ENCODE measurements at regions not wholly inside any gene's neighbourhood (a gene's known extent, or its start where the extent isn't known, plus 50 kb on each side); places are given as distances from the start of the nearest gene placed in this dataset.

- Histone ChIP-seq H3K27ac (no peak overlapping the region), H3F3A (ENCODE audit: low read depth) (no peaks in the 10 kb centered on the region), H3K9ac (no peak overlapping the region), H3K27me3 (no peaks in the 10 kb centered on the region), H3K4me2 (no peak overlapping the region), H4K20me1 (ENCODE audit: low read depth) (no peaks in the 10 kb centered on the region), H3K36me3 (no peaks in the 10 kb centered on the region), H3K9me3 (ENCODE audit: low read depth) (no peaks in the 10 kb centered on the region), H3K4me3 (no peak overlapping the region), H3K79me2 (ENCODE audit: low read depth) (no peaks in the 10 kb centered on the region), H2AFZ (replicated peaks) (no peak overlapping the region), H3K4me1 (peaks cover 12% of the 10 kb centered on the region)
- DNase-seq (ENCODE audit: low spot score), result no peak
- Mint-ChIP-seq H3K9me3 (peaks cover 8% of the 10 kb centered on the region), H3K4me3 (no peak overlapping the region), H3K4me1 (peaks cover 16% of the 10 kb centered on the region), H3K27me3 (ENCODE audit: insufficient read depth, low read depth) (peaks cover 13% of the 10 kb centered on the region), H3K36me3 (no peaks in the 10 kb centered on the region), H3K27ac (no peak overlapping the region)
- TF ChIP-seq EZH2phosphoT487 (IDR thresholded peaks at IDR 0.05) (no peak), EZH2 (IDR thresholded peaks at IDR 0.05) (no peak), CTCF (IDR thresholded peaks at IDR 0.05) (no peak)
These were observed 136.3 kb upstream of the VSTM2B start for GRCh38 chr19:29389495-29389894.

DNA sequence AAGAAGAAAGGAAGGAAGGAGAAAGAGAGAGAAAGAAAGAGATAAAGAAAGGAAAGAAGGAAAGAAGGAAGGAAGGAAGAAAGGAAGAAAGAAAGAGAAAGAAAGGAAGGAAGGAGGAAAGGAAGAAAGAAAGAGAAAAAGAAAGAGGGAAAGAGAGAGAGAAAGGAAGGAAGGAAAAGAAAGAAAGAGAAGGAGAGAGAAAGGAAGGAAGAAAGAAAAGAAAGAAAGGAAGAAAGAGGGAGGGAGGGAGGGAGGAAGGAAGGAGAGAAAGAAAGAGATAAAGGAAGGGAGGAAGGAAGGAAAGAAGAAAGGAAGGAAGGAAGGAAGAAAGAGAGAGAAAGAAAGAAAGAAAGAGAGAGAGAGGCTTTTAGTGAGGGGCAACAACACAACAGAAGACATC, 135.1 kb upstream of the VSTM2B start:
- no peak overlapping the region for H3K4me2 ChIP-seq
- H3K4me1 Mint-ChIP-seq, result peaks cover 19% of the 10 kb centered on the region
- H3K4me1 ChIP-seq, result peaks cover 12% of the 10 kb centered on the region
- no peaks in the 10 kb centered on the region for H4K20me1 ChIP-seq (ENCODE audit: low read depth)
- H3K9me3 Mint-ChIP-seq, result peaks cover 7% of the 10 kb centered on the region
- H3K9ac ChIP-seq, result no peak overlapping the region
- no peaks in the 10 kb centered on the region for H3K36me3 ChIP-seq
- H3K27ac Mint-ChIP-seq, result no peak overlapping the region
- no peak overlapping the region for H3K4me3 Mint-ChIP-seq
- no peak overlapping the region for H2AFZ ChIP-seq (replicated peaks)
- TF ChIP-seq EZH2 (IDR thresholded peaks at IDR 0.05), result no peak
- TF ChIP-seq CTCF (IDR thresholded peaks at IDR 0.05), result no peak
- TF ChIP-seq EZH2phosphoT487 (IDR thresholded peaks at IDR 0.05), result no peak
- no peaks in the 10 kb centered on the region for H3K27me3 ChIP-seq
- no peaks in the 10 kb centered on the region for H3K79me2 ChIP-seq (ENCODE audit: low read depth)
- no peaks in the 10 kb centered on the region for H3K9me3 ChIP-seq (ENCODE audit: low read depth)
- no peaks in the 10 kb centered on the region for H3K36me3 Mint-ChIP-seq
- H3K27me3 Mint-ChIP-seq (ENCODE audit: insufficient read depth, low read depth), result peaks cover 14% of the 10 kb centered on the region
- no peak for DNase-seq (ENCODE audit: low spot score)
- H3K4me3 ChIP-seq, result no peak overlapping the region
- H3F3A ChIP-seq (ENCODE audit: low read depth), result no peaks in the 10 kb centered on the region
- no peak overlapping the region for H3K27ac ChIP-seq

DNA sequence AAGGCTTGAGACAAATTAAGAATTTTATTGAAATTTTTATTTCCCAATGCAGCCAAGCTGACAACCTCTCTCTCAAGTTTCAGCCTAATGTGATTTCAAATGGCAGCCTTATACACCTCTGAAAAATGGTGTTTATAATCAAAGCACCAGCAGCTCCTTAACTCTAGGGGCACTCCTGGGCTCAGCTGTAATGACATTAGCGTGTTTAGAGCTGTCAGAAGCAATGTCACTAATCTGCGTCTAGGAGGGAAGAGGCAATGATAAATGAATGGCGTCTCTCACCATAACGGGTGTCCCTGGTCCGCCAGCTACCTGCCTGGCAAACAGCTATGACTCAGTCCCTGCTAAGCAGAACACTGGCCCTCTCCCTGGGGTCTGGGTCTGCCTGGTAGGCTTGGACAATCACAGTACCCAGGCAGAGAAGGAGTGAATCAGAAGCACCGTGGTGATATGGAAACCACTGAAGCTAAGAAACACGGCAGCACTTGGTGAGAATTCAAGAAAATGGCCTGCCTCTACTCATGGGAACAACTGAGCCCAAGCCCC, 131.8 kb upstream of the VSTM2B start:
- no peaks in the 10 kb centered on the region for H3K36me3 Mint-ChIP-seq
- no peak for TF ChIP-seq EZH2 (IDR thresholded peaks at IDR 0.05)
- TF ChIP-seq CTCF (IDR thresholded peaks at IDR 0.05), result peak; percentile 45
- no peak overlapping the region for H3K27ac ChIP-seq
- no peak overlapping the region for H3K4me2 ChIP-seq
- no peaks in the 10 kb centered on the region for H4K20me1 ChIP-seq (ENCODE audit: low read depth)
- no peak overlapping the region for H3K4me3 Mint-ChIP-seq
- no peaks in the 10 kb centered on the region for H3K79me2 ChIP-seq (ENCODE audit: low read depth)
- no peak overlapping the region for H2AFZ ChIP-seq (replicated peaks)
- no peaks in the 10 kb centered on the region for H3K36me3 ChIP-seq
- no peak overlapping the region for H3K27ac Mint-ChIP-seq
- H3F3A ChIP-seq (ENCODE audit: low read depth), result no peaks in the 10 kb centered on the region
- peaks cover 7% of the 10 kb centered on the region for H3K9me3 Mint-ChIP-seq
- DNase-seq (ENCODE audit: low spot score), result peak; percentile 58
- H3K4me1 Mint-ChIP-seq, result peaks cover 31% of the 10 kb centered on the region
- peaks cover 11% of the 10 kb centered on the region for H3K27me3 Mint-ChIP-seq (ENCODE audit: insufficient read depth, low read depth)
- H3K4me3 ChIP-seq, result no peak overlapping the region
- no peaks in the 10 kb centered on the region for H3K9me3 ChIP-seq (ENCODE audit: low read depth)
- no peaks in the 10 kb centered on the region for H3K27me3 ChIP-seq
- peaks cover 20% of the 10 kb centered on the region for H3K4me1 ChIP-seq
- H3K9ac ChIP-seq, result no peak overlapping the region
